Neural cell (in vitro differentiated cells): ENCODE measurements at regions not wholly inside any gene's neighbourhood (a gene's known extent, or its start where the extent isn't known, plus 50 kb on each side); places are given as distances from the start of the nearest gene placed in this dataset.

Source experiments
- H2AFZ ChIP-seq: fragments of 200-600, 300-800 bp; sonication (generic), shearing (Covaris generic); 2 replicates; pipeline ENCODE4 v1.6.0; 2014; ENCODE audit warnings: low read depth, mild to moderate bottlenecking, antibody characterized with exemption, low read length, moderate library complexity
- H3F3A ChIP-seq: fragments of 200-600 bp; shearing (Covaris generic); 2 replicates; pipeline ENCODE4 v1.6.1; 2016; ENCODE audit warnings: mild to moderate bottlenecking, moderate library complexity, mixed read lengths, antibody characterized with exemption, low read length; ENCODE audit not compliant: insufficient read depth, poor library complexity, severe bottlenecking
- H3K27ac ChIP-seq: fragments of 200-600, 300-800 bp; sonication (generic), shearing (Covaris generic); 2 replicates; pipeline ENCODE4 v1.5.1; 2014; ENCODE audit warnings: mild to moderate bottlenecking, low read length, moderate library complexity
- H3K27me3 ChIP-seq: fragments of 300-800, 200-600 bp; sonication (generic), shearing (Covaris generic); 2 replicates; pipeline ENCODE4 v1.6.0; 2014; ENCODE audit warnings: mild to moderate bottlenecking, low read depth, low read length, moderate library complexity; ENCODE audit not compliant: insufficient read depth
- H3K36me3 ChIP-seq: fragments of 300-800, 200-600 bp; sonication (generic), shearing (Covaris generic); 2 replicates; pipeline ENCODE4 v1.5.1; 2014; ENCODE audit warnings: mild to moderate bottlenecking, antibody characterized with exemption, low read length, moderate library complexity; ENCODE audit not compliant: insufficient read depth
- H3K4me2 ChIP-seq: fragments of 300-800, 200-600 bp; sonication (generic), shearing (Covaris generic); 2 replicates; pipeline ENCODE4 v1.6.0; 2014; ENCODE audit warnings: mild to moderate bottlenecking, low read length
- H3K4me3 ChIP-seq: fragments of 300-800, 200-600 bp; sonication (generic), shearing (Covaris generic); 2 replicates; pipeline ENCODE4 v1.5.1; 2014; ENCODE audit warnings: mild to moderate bottlenecking, low read length, moderate library complexity
- H3K79me2 ChIP-seq: fragments of 200-600 bp; shearing (Covaris generic); replicated peaks from 2 replicates; pipeline ENCODE4 v1.6.0; 2014; ENCODE audit warnings: mild to moderate bottlenecking, low read length, moderate library complexity; ENCODE audit not compliant: insufficient read depth
- H3K9ac ChIP-seq: fragments of 300-800, 200-600 bp; sonication (generic), shearing (Covaris generic); 2 replicates; pipeline ENCODE4 v1.6.1; 2016; ENCODE audit warnings: mild to moderate bottlenecking, low read length, mixed read lengths
- H3K9me2 ChIP-seq: fragments of 200-600 bp; shearing (Covaris generic); 2 replicates; pipeline ENCODE4 v1.6.1; 2016; ENCODE audit warnings: mild to moderate bottlenecking, low read length, mixed read lengths; ENCODE audit not compliant: insufficient read depth
- H3K9me3 ChIP-seq: fragments of 200-600, 300-800 bp; sonication (generic), shearing (Covaris generic); 2 replicates; pipeline ENCODE4 v1.6.1; 2016; ENCODE audit warnings: mild to moderate bottlenecking, mixed run types, low read length, moderate library complexity, mixed read lengths
- H4K20me1 ChIP-seq: fragments of 200-600 bp; shearing (Covaris generic); 2 replicates; pipeline ENCODE4 v1.6.1; 2016; ENCODE audit warnings: mild to moderate bottlenecking, mixed run types; ENCODE audit not compliant: insufficient read depth
- EP300 ChIP-seq: fragments of 450-650 bp; conservative IDR thresholded peaks from 2 replicates; pipeline ENCODE4 v1.6.1; 2014; ENCODE audit warnings: antibody characterized with exemption, mild to moderate bottlenecking, moderate library complexity; ENCODE audit not compliant: poor library complexity, severe bottlenecking
- EZH2 ChIP-seq: fragments of 200-600, 300-800 bp; shearing (Covaris generic), sonication (generic); IDR thresholded peaks from 2 replicates; pipeline ENCODE4 v1.6.1; 2014; ENCODE audit warnings: antibody characterized with exemption, low read length, borderline replicate concordance, mild to moderate bottlenecking; ENCODE audit not compliant: insufficient read depth, poor library complexity, severe bottlenecking
- MXI1 ChIP-seq: fragments of 450-650 bp; conservative IDR thresholded peaks from 2 replicates; pipeline ENCODE4 v1.6.1; 2014; ENCODE audit warnings: antibody characterized with exemption, mild to moderate bottlenecking; ENCODE audit not compliant: poor library complexity, severe bottlenecking
- POLR2AphosphoS5 ChIP-seq: IDR thresholded peaks from 2 replicates; pipeline ENCODE4 v1.6.1; 2012
- RAD21 ChIP-seq: fragments of 450-650 bp; conservative IDR thresholded peaks from 2 replicates; pipeline ENCODE4 v1.6.1; 2014; ENCODE audit warnings: antibody characterized with exemption, mild to moderate bottlenecking, moderate library complexity
- SMC3 ChIP-seq: fragments of 450-650 bp; conservative IDR thresholded peaks from 2 replicates; pipeline ENCODE4 v1.6.1; 2014; ENCODE audit warnings: antibody characterized with exemption, mild to moderate bottlenecking, moderate library complexity; ENCODE audit not compliant: poor library complexity
- TAF1 ChIP-seq: IDR thresholded peaks from 2 replicates; pipeline ENCODE4 v1.6.1; 2012; ENCODE audit warnings: low read depth
- TF ChIP-seq, protein P1 (sequence below): IDR thresholded peaks from 2 replicates; pipeline ENCODE4 v1.6.1; 2012; ENCODE audit warnings: borderline replicate concordance
- TF ChIP-seq, protein P2 (sequence below): fragments of 450-650 bp; IDR thresholded peaks from 2 replicates; pipeline ENCODE4 v1.5.1; 2014; ENCODE audit warnings: antibody characterized with exemption, mild to moderate bottlenecking, moderate library complexity; ENCODE audit not compliant: poor library complexity, severe bottlenecking

- Histone ChIP-seq H3F3A (no peaks in the 10 kb centered on the region), H3K36me3 (peaks cover under 1% of the 10 kb centered on the region), H3K79me2 (peaks cover 14% of the 10 kb centered on the region), H3K27ac (peak overlapping the region; percentile 17), H3K27me3 (no peaks in the 10 kb centered on the region), H2AFZ (no peak overlapping the region), H3K4me2 (no peak overlapping the region), H3K4me3 (peak overlapping the region; percentile 2), H3K9ac (no peak overlapping the region), H3K9me2 (no peaks in the 10 kb centered on the region), H3K9me3 (no peaks in the 10 kb centered on the region), H4K20me1 (peaks cover under 1% of the 10 kb centered on the region)
- no peak for TF ChIP-seq TAF1
- TF ChIP-seq EZH2: no peak
- no peak for TF ChIP-seq EP300
- TF ChIP-seq, protein P1, sequence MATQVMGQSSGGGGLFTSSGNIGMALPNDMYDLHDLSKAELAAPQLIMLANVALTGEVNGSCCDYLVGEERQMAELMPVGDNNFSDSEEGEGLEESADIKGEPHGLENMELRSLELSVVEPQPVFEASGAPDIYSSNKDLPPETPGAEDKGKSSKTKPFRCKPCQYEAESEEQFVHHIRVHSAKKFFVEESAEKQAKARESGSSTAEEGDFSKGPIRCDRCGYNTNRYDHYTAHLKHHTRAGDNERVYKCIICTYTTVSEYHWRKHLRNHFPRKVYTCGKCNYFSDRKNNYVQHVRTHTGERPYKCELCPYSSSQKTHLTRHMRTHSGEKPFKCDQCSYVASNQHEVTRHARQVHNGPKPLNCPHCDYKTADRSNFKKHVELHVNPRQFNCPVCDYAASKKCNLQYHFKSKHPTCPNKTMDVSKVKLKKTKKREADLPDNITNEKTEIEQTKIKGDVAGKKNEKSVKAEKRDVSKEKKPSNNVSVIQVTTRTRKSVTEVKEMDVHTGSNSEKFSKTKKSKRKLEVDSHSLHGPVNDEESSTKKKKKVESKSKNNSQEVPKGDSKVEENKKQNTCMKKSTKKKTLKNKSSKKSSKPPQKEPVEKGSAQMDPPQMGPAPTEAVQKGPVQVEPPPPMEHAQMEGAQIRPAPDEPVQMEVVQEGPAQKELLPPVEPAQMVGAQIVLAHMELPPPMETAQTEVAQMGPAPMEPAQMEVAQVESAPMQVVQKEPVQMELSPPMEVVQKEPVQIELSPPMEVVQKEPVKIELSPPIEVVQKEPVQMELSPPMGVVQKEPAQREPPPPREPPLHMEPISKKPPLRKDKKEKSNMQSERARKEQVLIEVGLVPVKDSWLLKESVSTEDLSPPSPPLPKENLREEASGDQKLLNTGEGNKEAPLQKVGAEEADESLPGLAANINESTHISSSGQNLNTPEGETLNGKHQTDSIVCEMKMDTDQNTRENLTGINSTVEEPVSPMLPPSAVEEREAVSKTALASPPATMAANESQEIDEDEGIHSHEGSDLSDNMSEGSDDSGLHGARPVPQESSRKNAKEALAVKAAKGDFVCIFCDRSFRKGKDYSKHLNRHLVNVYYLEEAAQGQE: peak; percentile 43
- peak; percentile 41 for TF ChIP-seq POLR2AphosphoS5
- TF ChIP-seq MXI1: no peak
- no peak for TF ChIP-seq SMC3
- peak; percentile 15 for TF ChIP-seq RAD21
- TF ChIP-seq, protein P2, sequence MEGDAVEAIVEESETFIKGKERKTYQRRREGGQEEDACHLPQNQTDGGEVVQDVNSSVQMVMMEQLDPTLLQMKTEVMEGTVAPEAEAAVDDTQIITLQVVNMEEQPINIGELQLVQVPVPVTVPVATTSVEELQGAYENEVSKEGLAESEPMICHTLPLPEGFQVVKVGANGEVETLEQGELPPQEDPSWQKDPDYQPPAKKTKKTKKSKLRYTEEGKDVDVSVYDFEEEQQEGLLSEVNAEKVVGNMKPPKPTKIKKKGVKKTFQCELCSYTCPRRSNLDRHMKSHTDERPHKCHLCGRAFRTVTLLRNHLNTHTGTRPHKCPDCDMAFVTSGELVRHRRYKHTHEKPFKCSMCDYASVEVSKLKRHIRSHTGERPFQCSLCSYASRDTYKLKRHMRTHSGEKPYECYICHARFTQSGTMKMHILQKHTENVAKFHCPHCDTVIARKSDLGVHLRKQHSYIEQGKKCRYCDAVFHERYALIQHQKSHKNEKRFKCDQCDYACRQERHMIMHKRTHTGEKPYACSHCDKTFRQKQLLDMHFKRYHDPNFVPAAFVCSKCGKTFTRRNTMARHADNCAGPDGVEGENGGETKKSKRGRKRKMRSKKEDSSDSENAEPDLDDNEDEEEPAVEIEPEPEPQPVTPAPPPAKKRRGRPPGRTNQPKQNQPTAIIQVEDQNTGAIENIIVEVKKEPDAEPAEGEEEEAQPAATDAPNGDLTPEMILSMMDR: no peak
Measured at GRCh38 chr15:47364230-47365141, 352.8 kb upstream of the SEMA6D start.

GRCh38 chr15:47366884-47367283, 350.4 kb upstream of the SEMA6D start:
- H3K27ac ChIP-seq: no peak overlapping the region
- TF ChIP-seq, protein P1: no peak
- TF ChIP-seq SMC3 (no peak), EZH2 (no peak), POLR2AphosphoS5 (no peak), EP300 (no peak), TAF1 (no peak), RAD21 (no peak), MXI1 (no peak)
- TF ChIP-seq, protein P2: no peak
- peaks cover 4% of the 10 kb centered on the region for H4K20me1 ChIP-seq

More at GRCh38 chr15:47366884-47367283, 350.4 kb upstream of the SEMA6D start:
- Histone ChIP-seq H3K9me2 (no peaks in the 10 kb centered on the region), H3F3A (no peaks in the 10 kb centered on the region), H2AFZ (no peak overlapping the region), H3K4me3 (no peak overlapping the region), H3K27me3 (no peaks in the 10 kb centered on the region), H3K9ac (no peak overlapping the region), H3K9me3 (no peaks in the 10 kb centered on the region), H3K36me3 (peaks cover 4% of the 10 kb centered on the region), H3K4me2 (no peak overlapping the region), H3K79me2 (peaks cover 13% of the 10 kb centered on the region)
